Astrocyte (in vitro differentiated cells and primary cell): ENCODE measurements at regions not wholly inside any gene's neighbourhood (a gene's known extent, or its start where the extent isn't known, plus 50 kb on each side); places are given as distances from the start of the nearest gene placed in this dataset.

Source experiments
- DNase-seq: peaks from one replicate; pipeline ENCODE4 v3.0.0-alpha.2; 2010; ENCODE audit warnings: low read depth
- FAIRE-seq: peaks from 2 replicates; lab custom pipeline; 2011; peaks lifted over from hg19 to GRCh38; lab: Jason Lieb, UNC
- H2AFZ ChIP-seq: 2 replicates; pipeline ENCODE4 v1.6.0; 2012; ENCODE audit warnings: low read depth, low read length, inconsistent platforms
- H3K27ac ChIP-seq: 2 replicates; pipeline ENCODE4 v1.5.1; 2011; ENCODE audit warnings: low read depth, low read length, inconsistent platforms
- H3K27me3 ChIP-seq: 2 replicates; pipeline ENCODE4 v1.6.0; 2011; ENCODE audit warnings: low read length, inconsistent platforms; ENCODE audit not compliant: insufficient read depth
- H3K36me3 ChIP-seq: 2 replicates; pipeline ENCODE4 v1.5.1; 2011; ENCODE audit warnings: low read length, inconsistent platforms; ENCODE audit not compliant: insufficient read depth
- H3K4me1 ChIP-seq: 2 replicates; pipeline ENCODE4 v1.5.1; 2011; ENCODE audit warnings: low read length, inconsistent platforms; ENCODE audit not compliant: insufficient read depth
- H3K4me2 ChIP-seq: 2 replicates; pipeline ENCODE4 v1.6.0; 2012; ENCODE audit warnings: low read length, inconsistent platforms
- H3K4me3 ChIP-seq: 2 replicates; pipeline ENCODE4 v1.5.1; 2011; ENCODE audit warnings: low read depth, mild to moderate bottlenecking, low read length, inconsistent platforms; ENCODE audit not compliant: insufficient read depth
- H3K79me2 ChIP-seq: 2 replicates; pipeline ENCODE4 v1.6.0; 2012; ENCODE audit warnings: mild to moderate bottlenecking, low read length, inconsistent platforms; ENCODE audit not compliant: insufficient read depth
- H3K9ac ChIP-seq: 2 replicates; pipeline ENCODE4 v1.6.0; 2012; ENCODE audit warnings: mild to moderate bottlenecking, low read length, inconsistent platforms
- H3K9me3 ChIP-seq: 2 replicates; pipeline ENCODE4 v1.5.1; 2012; ENCODE audit warnings: low read depth, mild to moderate bottlenecking, low read length, inconsistent platforms; ENCODE audit not compliant: insufficient read depth
- H4K20me1 ChIP-seq: 2 replicates; pipeline ENCODE4 v1.6.0; 2012; ENCODE audit warnings: low read length, inconsistent platforms; ENCODE audit not compliant: insufficient read depth
- H3K27ac Mint-ChIP-seq: one replicate; pipeline ENCODE4 v1.8.0; 2021; ENCODE audit warnings: mild to moderate bottlenecking, mixed read lengths; ENCODE audit not compliant: unreplicated experiment
- H3K27me3 Mint-ChIP-seq: one replicate; pipeline ENCODE4 v1.8.0; 2021; ENCODE audit warnings: low read depth, mixed read lengths; ENCODE audit not compliant: unreplicated experiment
- H3K36me3 Mint-ChIP-seq: one replicate; pipeline ENCODE4 v1.8.0; 2021; ENCODE audit warnings: low read depth, mixed read lengths; ENCODE audit not compliant: unreplicated experiment
- H3K4me1 Mint-ChIP-seq: one replicate; pipeline ENCODE4 v1.8.0; 2021; ENCODE audit warnings: low read depth, mixed read lengths; ENCODE audit not compliant: unreplicated experiment
- H3K4me3 Mint-ChIP-seq: one replicate; pipeline ENCODE4 v1.8.0; 2021; ENCODE audit warnings: mild to moderate bottlenecking, moderate library complexity, mixed read lengths; ENCODE audit not compliant: unreplicated experiment
- H3K9me3 Mint-ChIP-seq: one replicate; pipeline ENCODE4 v1.8.0; 2021; ENCODE audit warnings: mild to moderate bottlenecking, mixed read lengths; ENCODE audit not compliant: unreplicated experiment
- EZH2 ChIP-seq: IDR thresholded peaks from 2 replicates; pipeline ENCODE4 v1.6.1; 2012; ENCODE audit warnings: mild to moderate bottlenecking, low read length, inconsistent platforms; ENCODE audit not compliant: insufficient read depth
- TF ChIP-seq, protein P1 (sequence below): IDR thresholded peaks from 2 replicates; pipeline ENCODE4 v1.5.1; 2011; ENCODE audit warnings: low read depth, mild to moderate bottlenecking, inconsistent platforms, low read length, moderate library complexity; ENCODE audit not compliant: insufficient read depth

DNA sequence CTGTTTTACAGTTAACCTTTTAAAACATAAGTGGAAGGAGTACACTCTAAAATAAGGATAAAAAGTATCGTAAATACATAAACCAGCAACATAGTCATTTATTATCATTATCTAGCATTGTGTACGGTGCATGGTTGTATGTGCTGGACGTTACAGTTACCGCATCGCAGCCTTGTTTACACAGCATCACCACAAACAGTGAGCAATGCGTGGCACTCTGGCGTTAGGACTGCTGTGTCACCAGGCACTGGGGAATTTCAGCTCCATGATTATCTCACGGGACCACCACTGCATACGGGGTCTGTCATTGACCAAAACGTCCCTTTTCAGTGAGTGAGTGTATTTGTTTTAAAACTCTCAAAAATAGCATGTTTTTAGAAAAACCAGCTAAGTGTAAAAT lies 103.0 kb upstream of the SNTG2 start:
- no peak overlapping the region for H3K27ac ChIP-seq
- Mint-ChIP-seq H3K27me3 (peaks cover 24% of the 10 kb centered on the region), H3K4me3 (no peak overlapping the region), H3K36me3 (no peaks in the 10 kb centered on the region), H3K4me1 (no peaks in the 10 kb centered on the region), H3K9me3 (no peaks in the 10 kb centered on the region), H3K27ac (no peak overlapping the region)
- no peaks in the 10 kb centered on the region for H3K27me3 ChIP-seq
- H3K9ac ChIP-seq = no peak overlapping the region
- no peaks in the 10 kb centered on the region for H3K4me1 ChIP-seq
- H4K20me1 ChIP-seq = no peaks in the 10 kb centered on the region
- H3K4me3 ChIP-seq = no peak overlapping the region
- no peak overlapping the region for H3K4me2 ChIP-seq
- FAIRE-seq (no peak), DNase-seq (no peak)
- H3K9me3 ChIP-seq = peaks cover 5% of the 10 kb centered on the region
- H3K79me2 ChIP-seq = no peaks in the 10 kb centered on the region
- TF ChIP-seq EZH2 = no peak
- TF ChIP-seq, protein P1, sequence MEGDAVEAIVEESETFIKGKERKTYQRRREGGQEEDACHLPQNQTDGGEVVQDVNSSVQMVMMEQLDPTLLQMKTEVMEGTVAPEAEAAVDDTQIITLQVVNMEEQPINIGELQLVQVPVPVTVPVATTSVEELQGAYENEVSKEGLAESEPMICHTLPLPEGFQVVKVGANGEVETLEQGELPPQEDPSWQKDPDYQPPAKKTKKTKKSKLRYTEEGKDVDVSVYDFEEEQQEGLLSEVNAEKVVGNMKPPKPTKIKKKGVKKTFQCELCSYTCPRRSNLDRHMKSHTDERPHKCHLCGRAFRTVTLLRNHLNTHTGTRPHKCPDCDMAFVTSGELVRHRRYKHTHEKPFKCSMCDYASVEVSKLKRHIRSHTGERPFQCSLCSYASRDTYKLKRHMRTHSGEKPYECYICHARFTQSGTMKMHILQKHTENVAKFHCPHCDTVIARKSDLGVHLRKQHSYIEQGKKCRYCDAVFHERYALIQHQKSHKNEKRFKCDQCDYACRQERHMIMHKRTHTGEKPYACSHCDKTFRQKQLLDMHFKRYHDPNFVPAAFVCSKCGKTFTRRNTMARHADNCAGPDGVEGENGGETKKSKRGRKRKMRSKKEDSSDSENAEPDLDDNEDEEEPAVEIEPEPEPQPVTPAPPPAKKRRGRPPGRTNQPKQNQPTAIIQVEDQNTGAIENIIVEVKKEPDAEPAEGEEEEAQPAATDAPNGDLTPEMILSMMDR = no peak
- no peak overlapping the region for H2AFZ ChIP-seq
- no peaks in the 10 kb centered on the region for H3K36me3 ChIP-seq

DNA sequence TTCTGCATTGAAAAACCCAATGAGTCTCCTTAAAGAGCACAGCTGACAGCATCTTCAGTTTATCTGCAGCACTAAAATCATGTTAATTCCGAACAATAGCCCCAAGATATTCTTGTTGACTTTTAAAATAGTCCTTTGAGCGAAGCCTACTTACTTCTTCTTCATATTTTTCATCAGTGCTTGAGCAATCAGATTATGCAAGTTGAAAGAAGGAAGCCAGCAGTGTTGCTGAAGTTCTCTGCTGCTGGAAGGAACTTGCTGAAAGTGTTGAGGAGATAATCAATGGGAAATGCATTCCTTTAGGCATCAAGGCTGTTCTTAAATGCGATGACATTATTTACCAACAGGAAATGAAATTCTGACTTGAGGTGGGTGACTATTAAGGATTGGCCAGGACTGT lies 105.9 kb upstream of the SNTG2 start:
- H3K79me2 ChIP-seq = no peaks in the 10 kb centered on the region
- no peak for TF ChIP-seq EZH2
- TF ChIP-seq, protein P1 = no peak
- Mint-ChIP-seq H3K27me3 (peaks cover 15% of the 10 kb centered on the region), H3K36me3 (no peaks in the 10 kb centered on the region), H3K9me3 (no peaks in the 10 kb centered on the region), H3K4me1 (no peaks in the 10 kb centered on the region), H3K27ac (no peak overlapping the region), H3K4me3 (no peak overlapping the region)
- no peak overlapping the region for H3K4me2 ChIP-seq
- H3K4me1 ChIP-seq = no peaks in the 10 kb centered on the region
- H3K4me3 ChIP-seq = no peak overlapping the region
- FAIRE-seq = no peak
- H4K20me1 ChIP-seq = no peaks in the 10 kb centered on the region
- no peak for DNase-seq
- no peaks in the 10 kb centered on the region for H3K36me3 ChIP-seq
- peaks cover 5% of the 10 kb centered on the region for H3K9me3 ChIP-seq
- H2AFZ ChIP-seq = no peak overlapping the region
- no peak overlapping the region for H3K9ac ChIP-seq
- H3K27ac ChIP-seq = no peak overlapping the region
- H3K27me3 ChIP-seq = no peaks in the 10 kb centered on the region

DNA sequence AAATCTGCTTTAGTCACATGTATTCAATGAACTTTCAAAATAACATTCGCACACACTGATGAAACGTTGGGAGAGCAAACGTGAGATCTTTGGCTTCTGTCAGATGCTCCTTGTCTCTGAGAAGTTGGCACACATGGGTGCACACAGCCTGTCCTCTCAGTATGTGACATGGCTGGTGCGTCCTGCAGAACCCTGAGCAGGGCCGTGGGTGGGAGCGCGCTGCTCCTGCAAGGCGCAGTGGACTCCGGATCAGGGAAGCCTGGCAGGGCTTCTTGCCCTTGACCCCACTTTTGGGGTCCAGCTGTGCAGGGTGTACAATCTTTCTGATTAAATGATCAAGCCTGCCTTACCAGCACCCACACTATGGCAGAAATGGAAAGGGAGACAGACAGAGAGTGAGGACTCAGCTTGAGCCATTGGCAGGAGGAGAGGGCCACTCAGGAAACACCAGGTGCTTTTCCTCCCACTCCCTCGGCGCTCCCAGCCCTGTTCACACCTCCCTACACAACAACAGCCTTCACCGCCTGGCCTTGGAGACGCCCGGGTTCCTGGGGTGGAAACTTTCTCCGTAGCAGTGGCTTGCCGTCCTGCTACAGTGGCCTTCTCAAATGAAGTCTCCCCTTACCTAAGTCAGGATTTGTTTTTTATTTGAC lies 108.4 kb upstream of the SNTG2 start:
- H3K4me2 ChIP-seq = no peak overlapping the region
- Mint-ChIP-seq H3K36me3 (no peaks in the 10 kb centered on the region), H3K4me1 (no peaks in the 10 kb centered on the region), H3K27me3 (peaks cover 21% of the 10 kb centered on the region), H3K4me3 (no peak overlapping the region), H3K9me3 (peaks cover 2% of the 10 kb centered on the region), H3K27ac (no peak overlapping the region)
- no peaks in the 10 kb centered on the region for H3K4me1 ChIP-seq
- no peaks in the 10 kb centered on the region for H4K20me1 ChIP-seq
- TF ChIP-seq EZH2 = no peak
- TF ChIP-seq, protein P1 = no peak
- H3K27ac ChIP-seq = no peak overlapping the region
- H3K36me3 ChIP-seq = no peaks in the 10 kb centered on the region
- H3K27me3 ChIP-seq = no peaks in the 10 kb centered on the region
- H3K9me3 ChIP-seq = peaks cover 3% of the 10 kb centered on the region
- FAIRE-seq (no peak), DNase-seq (no peak)
- no peak overlapping the region for H3K4me3 ChIP-seq
- no peaks in the 10 kb centered on the region for H3K79me2 ChIP-seq
- no peak overlapping the region for H2AFZ ChIP-seq
- H3K9ac ChIP-seq = no peak overlapping the region
